OCI-LY7 (cell line): ENCODE measurements at regions not wholly inside any gene's neighbourhood (a gene's known extent, or its start where the extent isn't known, plus 50 kb on each side); places are given as distances from the start of the nearest gene placed in this dataset.

ENCODE experiments used
- BruUV-seq: library from RNA; stranded (reverse); fragments of 400-500 nt; replicated peaks from 2 replicates; lab custom pipeline; 2021; lab: Mats Ljungman, UMichigan
- CTCF ChIA-PET: fragments of 300-600 bp; sonication (Branson Sonifier 250); formaldehyde crosslinking; loops from one replicate; lab custom pipeline; 2022; ENCODE audit warnings: antibody characterized with exemption; ENCODE audit not compliant: unreplicated experiment; lab: Charles Lee
- POLR2A ChIA-PET: fragments of 300-600 bp; sonication (Branson Sonifier 250); formaldehyde crosslinking; loops from one replicate; lab custom pipeline; 2022; ENCODE audit warnings: antibody characterized with exemption; lab: Charles Lee
- DNase-seq: peaks from one replicate; pipeline ENCODE4 v3.0.0-alpha.2; 2015; ENCODE audit warnings: low spot score
- H2AFZ ChIP-seq: fragments of 200-600 bp; sonication (generic), shearing (Covaris generic); 2 replicates; pipeline ENCODE4 v1.6.1; 2014; ENCODE audit warnings: mild to moderate bottlenecking, antibody characterized with exemption, low read length, moderate library complexity
- H3K27ac ChIP-seq: fragments of 200-600 bp; sonication (generic); 2 replicates; pipeline ENCODE4 v1.5.1; 2014; ENCODE audit warnings: mixed run types, low read depth, mild to moderate bottlenecking, moderate library complexity, low read length, inconsistent platforms; ENCODE audit not compliant: poor library complexity, severe bottlenecking
- H3K36me3 ChIP-seq: fragments of 200-600 bp; sonication (generic); 2 replicates; pipeline ENCODE4 v1.6.1; 2014; ENCODE audit warnings: mild to moderate bottlenecking, antibody characterized with exemption, low read length, moderate library complexity, mixed read lengths; ENCODE audit not compliant: insufficient read depth
- H3K4me1 ChIP-seq: fragments of 200-600 bp; sonication (generic); 2 replicates; pipeline ENCODE4 v1.5.1; 2014; ENCODE audit warnings: mild to moderate bottlenecking, low read length; ENCODE audit not compliant: insufficient read depth, poor library complexity, severe bottlenecking
- H3K4me2 ChIP-seq: fragments of 200-600 bp; sonication (generic); 2 replicates; pipeline ENCODE4 v1.6.1; 2014; ENCODE audit warnings: mild to moderate bottlenecking, low read length
- H3K4me3 ChIP-seq: fragments of 200-600 bp; sonication (generic); 2 replicates; pipeline ENCODE4 v1.5.1; 2014; ENCODE audit warnings: mild to moderate bottlenecking, low read depth, low read length; ENCODE audit not compliant: poor library complexity, severe bottlenecking
- H3K79me2 ChIP-seq: fragments of 200-600 bp; sonication (generic); 2 replicates; pipeline ENCODE4 v1.6.1; 2016; ENCODE audit warnings: low read depth, mild to moderate bottlenecking, low read length, moderate library complexity, mixed read lengths; ENCODE audit not compliant: insufficient read depth
- H3K9me2 ChIP-seq: fragments of 200-600 bp; sonication (generic); 2 replicates; pipeline ENCODE4 v1.6.1; 2016; ENCODE audit warnings: mild to moderate bottlenecking, low read length, mixed read lengths; ENCODE audit not compliant: insufficient read depth
- H3K9me3 ChIP-seq: fragments of 200-600 bp; sonication (generic); 2 replicates; pipeline ENCODE4 v1.6.1; 2014; ENCODE audit warnings: mild to moderate bottlenecking, mixed run types, low read length, mixed read lengths
- H4K20me1 ChIP-seq: fragments of 200-600 bp; sonication (generic); 2 replicates; pipeline ENCODE4 v1.6.1; 2014; ENCODE audit warnings: mild to moderate bottlenecking, antibody characterized with exemption, low read length, moderate library complexity, mixed read lengths; ENCODE audit not compliant: insufficient read depth
- CTCF ChIP-seq: fragments of 200-600 bp; sonication (generic); conservative IDR thresholded peaks from 2 replicates; pipeline ENCODE4 v1.5.1; 2014; ENCODE audit warnings: mild to moderate bottlenecking, antibody characterized with exemption, low read length, moderate library complexity, mixed read lengths
- EZH2phosphoT487 ChIP-seq: fragments of 200-600 bp; sonication (generic); IDR thresholded peaks from 2 replicates; pipeline ENCODE4 v1.6.1; 2018; ENCODE audit warnings: low read depth, borderline replicate concordance, mild to moderate bottlenecking, mixed run types, antibody characterized with exemption, low read length, moderate library complexity, mixed read lengths
- intact Hi-C: fragments of 100-400 bp; cut with micrococcal nuclease; formaldehyde crosslinking; loops from one replicate; pipeline ENCODE4 v1.10.0; 2022; ENCODE audit not compliant: unreplicated experiment

GRCh38 chr19:5397804-5398692 lies 57.2 kb upstream of the ZNRF4 start:
- Histone ChIP-seq H3K4me3 (no peak overlapping the region), H3K9me2 (no peaks in the 10 kb centered on the region), H2AFZ (no peak overlapping the region), H4K20me1 (no peaks in the 10 kb centered on the region), H3K4me2 (no peak overlapping the region), H3K79me2 (no peaks in the 10 kb centered on the region), H3K36me3 (no peaks in the 10 kb centered on the region), H3K9me3 (no peaks in the 10 kb centered on the region), H3K4me1 (no peaks in the 10 kb centered on the region), H3K27ac (no peak overlapping the region)
- no peak for TF ChIP-seq CTCF
- no peak for TF ChIP-seq EZH2phosphoT487
- peak; percentile 30 for DNase-seq
- no TSS peak for BruUV-seq
- ChIA-PET POLR2A (interaction anchor here (0.6 kb wide), 1 partner anchor 282 kb away, joined by 3 read pairs; no protein-coding TSS in a partner anchor), CTCF (no interaction called here)
- intact Hi-C loops: no loop called here

- no peaks in the 10 kb centered on the region for H4K20me1 ChIP-seq
- TF ChIP-seq CTCF: no peak
- intact Hi-C loops: no loop called here
- H3K36me3 ChIP-seq: no peaks in the 10 kb centered on the region
- DNase-seq: no peak
- H3K9me3 ChIP-seq: no peaks in the 10 kb centered on the region
- H3K9me2 ChIP-seq: no peaks in the 10 kb centered on the region
- H3K27ac ChIP-seq: no peak overlapping the region
- CTCF ChIA-PET: no interaction called here
- POLR2A ChIA-PET: no interaction called here
- H3K4me1 ChIP-seq: no peaks in the 10 kb centered on the region
- H2AFZ ChIP-seq: no peak overlapping the region
- BruUV-seq: no TSS peak
- no peak overlapping the region for H3K4me2 ChIP-seq
- H3K79me2 ChIP-seq: no peaks in the 10 kb centered on the region
- no peak overlapping the region for H3K4me3 ChIP-seq
Measured at GRCh38 chr19:5398693-5399057, 56.5 kb upstream of the ZNRF4 start.

GRCh38 chr19:5403968-5404640 lies 51.1 kb upstream of the ZNRF4 start:
- CTCF ChIA-PET: no interaction called here
- Histone ChIP-seq H3K9me2 (no peaks in the 10 kb centered on the region), H3K36me3 (no peaks in the 10 kb centered on the region), H3K4me3 (no peak overlapping the region), H2AFZ (no peak overlapping the region), H3K4me2 (no peak overlapping the region), H3K79me2 (no peaks in the 10 kb centered on the region), H3K27ac (no peak overlapping the region), H4K20me1 (no peaks in the 10 kb centered on the region), H3K4me1 (no peaks in the 10 kb centered on the region), H3K9me3 (no peaks in the 10 kb centered on the region)
- no TSS peak for BruUV-seq
- TF ChIP-seq EZH2phosphoT487: no peak
- no peak for TF ChIP-seq CTCF
- POLR2A ChIA-PET: interaction anchor here (0.6 kb wide), 1 partner anchor 223 kb away, joined by 4 read pairs; no protein-coding TSS in a partner anchor
- intact Hi-C loops: no loop called here
- DNase-seq: peak; percentile 73
